ENCODE measurements at regions not wholly inside any gene's neighbourhood (a gene's known extent, or its start where the extent isn't known, plus 50 kb on each side); places are given as distances from the start of the nearest gene placed in this dataset.

- H3K27ac ChIP-seq (ENCODE audit: insufficient read depth, low read depth, low read length, poor library complexity, severe bottlenecking) = no peak overlapping the region
- 96% methylated on average over 5 of the region's 5 CpGs for WGBS, 2 experiments
Measured at GRCh38 chr6:164408868-164409267, 900.5 kb downstream of the C6orf118 start.

GRCh38 chr6:164404812-164405488, 904.5 kb downstream of the C6orf118 start:
- no peaks in the 10 kb centered on the region for H3K4me1 ChIP-seq (ENCODE audit: control insufficient read depth, insufficient read depth, low read length)
- no peak overlapping the region for H3K4me3 ChIP-seq (ENCODE audit: insufficient read depth, low read depth, low read length)
- 87 to 90% methylated on average over 4 of the region's 4 CpGs for WGBS, 2 experiments
- H3K9me3 ChIP-seq (ENCODE audit: control insufficient read depth, low read length) = no peaks in the 10 kb centered on the region
- no peaks in the 10 kb centered on the region for H3K36me3 ChIP-seq (ENCODE audit: control insufficient read depth, insufficient read depth, low read length)
- H3K27me3 ChIP-seq (ENCODE audit: control insufficient read depth, insufficient read depth, low read length, poor library complexity, severe bottlenecking) = no peaks in the 10 kb centered on the region
- H3K27ac ChIP-seq (ENCODE audit: insufficient read depth, low read depth, low read length, poor library complexity, severe bottlenecking) = no peak overlapping the region

More at GRCh38 chr6:164408868-164409267, 900.5 kb downstream of the C6orf118 start:
- H3K27me3 ChIP-seq (ENCODE audit: control insufficient read depth, insufficient read depth, low read length, poor library complexity, severe bottlenecking) = no peaks in the 10 kb centered on the region
- no peaks in the 10 kb centered on the region for H3K4me1 ChIP-seq (ENCODE audit: control insufficient read depth, insufficient read depth, low read length)
- H3K9me3 ChIP-seq (ENCODE audit: control insufficient read depth, low read length) = no peaks in the 10 kb centered on the region
- H3K4me3 ChIP-seq (ENCODE audit: insufficient read depth, low read depth, low read length) = no peak overlapping the region
- no peaks in the 10 kb centered on the region for H3K36me3 ChIP-seq (ENCODE audit: control insufficient read depth, insufficient read depth, low read length)

- Histone ChIP-seq H3K9me3 (ENCODE audit: control insufficient read depth, low read length) (no peaks in the 10 kb centered on the region), H3K4me3 (ENCODE audit: insufficient read depth, low read depth, low read length) (no peak overlapping the region), H3K27me3 (ENCODE audit: control insufficient read depth, insufficient read depth, low read length, poor library complexity, severe bottlenecking) (no peaks in the 10 kb centered on the region), H3K36me3 (ENCODE audit: control insufficient read depth, insufficient read depth, low read length) (no peaks in the 10 kb centered on the region), H3K27ac (ENCODE audit: insufficient read depth, low read depth, low read length, poor library complexity, severe bottlenecking) (no peak overlapping the region), H3K4me1 (ENCODE audit: control insufficient read depth, insufficient read depth, low read length) (no peaks in the 10 kb centered on the region)
- 88 to 100% methylated on average over 2 of the region's 2 CpGs for WGBS, 2 experiments
Measured at GRCh38 chr6:164401871-164402270, 907.5 kb downstream of the C6orf118 start.

GRCh38 chr6:164398647-164399046, 910.8 kb downstream of the C6orf118 start:
- Histone ChIP-seq H3K27ac (ENCODE audit: insufficient read depth, low read depth, low read length, poor library complexity, severe bottlenecking) (no peak overlapping the region), H3K9me3 (ENCODE audit: control insufficient read depth, low read length) (no peaks in the 10 kb centered on the region), H3K36me3 (ENCODE audit: control insufficient read depth, insufficient read depth, low read length) (no peaks in the 10 kb centered on the region), H3K4me3 (ENCODE audit: insufficient read depth, low read depth, low read length) (no peak overlapping the region), H3K27me3 (ENCODE audit: control insufficient read depth, insufficient read depth, low read length, poor library complexity, severe bottlenecking) (no peaks in the 10 kb centered on the region), H3K4me1 (ENCODE audit: control insufficient read depth, insufficient read depth, low read length) (peaks cover 4% of the 10 kb centered on the region)
- WGBS, 2 experiments = 100% methylated on average over 1 of the region's 1 CpG

- H3K4me1 ChIP-seq (ENCODE audit: control insufficient read depth, insufficient read depth, low read length) = peaks cover 4% of the 10 kb centered on the region
- H3K4me3 ChIP-seq (ENCODE audit: insufficient read depth, low read depth, low read length) = no peak overlapping the region
- H3K9me3 ChIP-seq (ENCODE audit: control insufficient read depth, low read length) = no peaks in the 10 kb centered on the region
- no peaks in the 10 kb centered on the region for H3K36me3 ChIP-seq (ENCODE audit: control insufficient read depth, insufficient read depth, low read length)
- no peak overlapping the region for H3K27ac ChIP-seq (ENCODE audit: insufficient read depth, low read depth, low read length, poor library complexity, severe bottlenecking)
- 90 to 94% methylated on average over 7 to 9 of the region's 9 CpGs for WGBS, 2 experiments
- H3K27me3 ChIP-seq (ENCODE audit: control insufficient read depth, insufficient read depth, low read length, poor library complexity, severe bottlenecking) = no peaks in the 10 kb centered on the region
Measured at GRCh38 chr6:164396071-164397047, 913.0 kb downstream of the C6orf118 start.

GRCh38 chr6:164379795-164380194, 929.6 kb downstream of the C6orf118 start:
- no peak overlapping the region for H3K27ac ChIP-seq (ENCODE audit: insufficient read depth, low read depth, low read length, poor library complexity, severe bottlenecking)
- WGBS, 2 experiments = 96 to 100% methylated on average over 1 of the region's 1 CpG
- no peaks in the 10 kb centered on the region for H3K4me1 ChIP-seq (ENCODE audit: control insufficient read depth, insufficient read depth, low read length)
- H3K36me3 ChIP-seq (ENCODE audit: control insufficient read depth, insufficient read depth, low read length) = no peaks in the 10 kb centered on the region
- peaks cover 4% of the 10 kb centered on the region for H3K9me3 ChIP-seq (ENCODE audit: control insufficient read depth, low read length)
- H3K4me3 ChIP-seq (ENCODE audit: insufficient read depth, low read depth, low read length) = no peak overlapping the region
- H3K27me3 ChIP-seq (ENCODE audit: control insufficient read depth, insufficient read depth, low read length, poor library complexity, severe bottlenecking) = no peaks in the 10 kb centered on the region

GRCh38 chr6:164378330-164378729, 931.1 kb downstream of the C6orf118 start:
- Histone ChIP-seq H3K27ac (ENCODE audit: insufficient read depth, low read depth, low read length, poor library complexity, severe bottlenecking) (no peak overlapping the region), H3K4me1 (ENCODE audit: control insufficient read depth, insufficient read depth, low read length) (no peaks in the 10 kb centered on the region), H3K4me3 (ENCODE audit: insufficient read depth, low read depth, low read length) (no peak overlapping the region), H3K27me3 (ENCODE audit: control insufficient read depth, insufficient read depth, low read length, poor library complexity, severe bottlenecking) (no peaks in the 10 kb centered on the region), H3K9me3 (ENCODE audit: control insufficient read depth, low read length) (peaks cover 4% of the 10 kb centered on the region), H3K36me3 (ENCODE audit: control insufficient read depth, insufficient read depth, low read length) (no peaks in the 10 kb centered on the region)
- WGBS, 2 experiments = 93% methylated on average over 2 of the region's 2 CpGs; no CpG with 5 or more reads in 1 of the 2 experiments

GRCh38 chr6:164377348-164377918, 932.0 kb downstream of the C6orf118 start:
- Histone ChIP-seq H3K27me3 (ENCODE audit: control insufficient read depth, insufficient read depth, low read length, poor library complexity, severe bottlenecking) (no peaks in the 10 kb centered on the region), H3K36me3 (ENCODE audit: control insufficient read depth, insufficient read depth, low read length) (no peaks in the 10 kb centered on the region), H3K27ac (ENCODE audit: insufficient read depth, low read depth, low read length, poor library complexity, severe bottlenecking) (no peak overlapping the region), H3K9me3 (ENCODE audit: control insufficient read depth, low read length) (peaks cover 4% of the 10 kb centered on the region), H3K4me3 (ENCODE audit: insufficient read depth, low read depth, low read length) (no peak overlapping the region), H3K4me1 (ENCODE audit: control insufficient read depth, insufficient read depth, low read length) (no peaks in the 10 kb centered on the region)
- WGBS, 2 experiments = 88 to 90% methylated on average over 6 of the region's 6 CpGs

- Histone ChIP-seq H3K27me3 (ENCODE audit: control insufficient read depth, insufficient read depth, low read length, poor library complexity, severe bottlenecking) (no peaks in the 10 kb centered on the region), H3K4me3 (ENCODE audit: insufficient read depth, low read depth, low read length) (no peak overlapping the region), H3K27ac (ENCODE audit: insufficient read depth, low read depth, low read length, poor library complexity, severe bottlenecking) (no peak overlapping the region), H3K4me1 (ENCODE audit: control insufficient read depth, insufficient read depth, low read length) (no peaks in the 10 kb centered on the region), H3K36me3 (ENCODE audit: control insufficient read depth, insufficient read depth, low read length) (no peaks in the 10 kb centered on the region), H3K9me3 (ENCODE audit: control insufficient read depth, low read length) (no peaks in the 10 kb centered on the region)
Measured at GRCh38 chr6:164370773-164371172, 938.6 kb downstream of the C6orf118 start.

- no peaks in the 10 kb centered on the region for H3K27me3 ChIP-seq (ENCODE audit: control insufficient read depth, insufficient read depth, low read length, poor library complexity, severe bottlenecking)
- no peak overlapping the region for H3K4me3 ChIP-seq (ENCODE audit: insufficient read depth, low read depth, low read length)
- WGBS, 2 experiments = 97 to 99% methylated on average over 2 of the region's 2 CpGs
- no peaks in the 10 kb centered on the region for H3K9me3 ChIP-seq (ENCODE audit: control insufficient read depth, low read length)
- H3K27ac ChIP-seq (ENCODE audit: insufficient read depth, low read depth, low read length, poor library complexity, severe bottlenecking) = no peak overlapping the region
- H3K36me3 ChIP-seq (ENCODE audit: control insufficient read depth, insufficient read depth, low read length) = no peaks in the 10 kb centered on the region
- H3K4me1 ChIP-seq (ENCODE audit: control insufficient read depth, insufficient read depth, low read length) = no peaks in the 10 kb centered on the region
Measured at GRCh38 chr6:164359441-164359840, 944.9 kb downstream of the QKI start.
